ENCODE measurements at regions not wholly inside any gene's neighbourhood (a gene's known extent, or its start where the extent isn't known, plus 50 kb on each side); places are given as distances from the start of the nearest gene placed in this dataset.

GRCh38 chr9:75197561-75197960, 109.2 kb downstream of the OSTF1 start:
- TF ChIP-seq REST (IDR thresholded peaks at IDR 0.05; ENCODE audit: low read depth) (no peak), NFIC (IDR thresholded peaks at IDR 0.05) (peak; percentile 49)

GRCh38 chr9:75198436-75198835, 110.1 kb downstream of the OSTF1 start:
- TF ChIP-seq REST (IDR thresholded peaks at IDR 0.05; ENCODE audit: low read depth), result no peak
- TF ChIP-seq CEBPB (IDR thresholded peaks at IDR 0.05), result no peak
- TF ChIP-seq YY1 (IDR thresholded peaks at IDR 0.05; ENCODE audit: low read depth), result no peak
- no peak for TF ChIP-seq RAD21 (IDR thresholded peaks at IDR 0.05; ENCODE audit: low read depth)
- no peak for TF ChIP-seq TAF1 (IDR thresholded peaks at IDR 0.05; ENCODE audit: low read depth)
- no peak for TF ChIP-seq USF1 (IDR thresholded peaks at IDR 0.05)
- no peak for TF ChIP-seq CREB1 (IDR thresholded peaks at IDR 0.05; ENCODE audit: low read depth)
- TF ChIP-seq EP300 (IDR thresholded peaks at IDR 0.05; ENCODE audit: borderline replicate concordance), result no peak

- TF ChIP-seq NFIC (IDR thresholded peaks at IDR 0.05), result no peak
- peak; percentile 69 for TF ChIP-seq RAD21 (IDR thresholded peaks at IDR 0.05; ENCODE audit: low read depth)
- no peak for TF ChIP-seq EGR1 (IDR thresholded peaks at IDR 0.05)
- no peak for TF ChIP-seq TAF1 (IDR thresholded peaks at IDR 0.05; ENCODE audit: low read depth)
- TF ChIP-seq CEBPB (IDR thresholded peaks at IDR 0.05), result no peak
- no peak for TF ChIP-seq EP300 (IDR thresholded peaks at IDR 0.05; ENCODE audit: borderline replicate concordance)
- TF ChIP-seq TCF12 (IDR thresholded peaks at IDR 0.05; ENCODE audit: low read depth), result no peak
- TF ChIP-seq YY1 (IDR thresholded peaks at IDR 0.05; ENCODE audit: low read depth), result no peak
Measured at GRCh38 chr9:75200892-75201470, 112.7 kb downstream of the OSTF1 start.

- TF ChIP-seq EGR1 (IDR thresholded peaks at IDR 0.05) (no peak), YY1 (IDR thresholded peaks at IDR 0.05; ENCODE audit: low read depth) (no peak), CREB1 (IDR thresholded peaks at IDR 0.05; ENCODE audit: low read depth) (no peak), CEBPB (IDR thresholded peaks at IDR 0.05) (no peak), MAX (IDR thresholded peaks at IDR 0.05) (no peak), TEAD4 (IDR thresholded peaks at IDR 0.05) (no peak), NFIC (IDR thresholded peaks at IDR 0.05) (no peak), FOXM1 (IDR thresholded peaks at IDR 0.05; ENCODE audit: borderline replicate concordance, low read depth) (no peak), TAF1 (IDR thresholded peaks at IDR 0.05; ENCODE audit: low read depth) (no peak), USF1 (IDR thresholded peaks at IDR 0.05) (no peak), TCF12 (IDR thresholded peaks at IDR 0.05; ENCODE audit: low read depth) (no peak), ZBTB7A (IDR thresholded peaks at IDR 0.05; ENCODE audit: low read depth) (no peak), EP300 (IDR thresholded peaks at IDR 0.05; ENCODE audit: borderline replicate concordance) (no peak), RAD21 (IDR thresholded peaks at IDR 0.05; ENCODE audit: low read depth) (no peak), REST (IDR thresholded peaks at IDR 0.05; ENCODE audit: low read depth) (no peak)
Measured at GRCh38 chr9:75201480-75202209, 113.3 kb downstream of the OSTF1 start.

GRCh38 chr9:75210215-75210614, 121.9 kb downstream of the OSTF1 start:
- no peak for TF ChIP-seq FOXM1 (IDR thresholded peaks at IDR 0.05; ENCODE audit: borderline replicate concordance, low read depth)
- no peak for TF ChIP-seq EP300 (IDR thresholded peaks at IDR 0.05; ENCODE audit: borderline replicate concordance)
- TF ChIP-seq TEAD4 (IDR thresholded peaks at IDR 0.05), result no peak
- no peak for TF ChIP-seq TAF1 (IDR thresholded peaks at IDR 0.05; ENCODE audit: low read depth)
- no peak for TF ChIP-seq USF1 (IDR thresholded peaks at IDR 0.05)
- no peak for TF ChIP-seq ZBTB7A (IDR thresholded peaks at IDR 0.05; ENCODE audit: low read depth)
- TF ChIP-seq RAD21 (IDR thresholded peaks at IDR 0.05; ENCODE audit: low read depth), result no peak
- no peak for TF ChIP-seq NFIC (IDR thresholded peaks at IDR 0.05)
- TF ChIP-seq TCF12 (IDR thresholded peaks at IDR 0.05; ENCODE audit: low read depth), result no peak
- no peak for TF ChIP-seq CEBPB (IDR thresholded peaks at IDR 0.05)
- no peak for TF ChIP-seq MAX (IDR thresholded peaks at IDR 0.05)
- TF ChIP-seq REST (IDR thresholded peaks at IDR 0.05; ENCODE audit: low read depth), result no peak
- TF ChIP-seq EGR1 (IDR thresholded peaks at IDR 0.05), result no peak
- no peak for TF ChIP-seq CREB1 (IDR thresholded peaks at IDR 0.05; ENCODE audit: low read depth)
- TF ChIP-seq YY1 (IDR thresholded peaks at IDR 0.05; ENCODE audit: low read depth), result no peak

All from Ishikawa (cell line).